Activated T-helper 2 cell treated with anti-CD3 and anti-CD28 coated beads, Interferon-gamma antibody, Interleukin-2, Interleukin-4, amounts not matched to agents 10 μg/mL and 5 μg/mL and 100 μg/mL, durations not matched to agents 14 hours and 24 hours and 36 hours (primary cell): ENCODE measurements at regions not wholly inside any gene's neighbourhood (a gene's known extent, or its start where the extent isn't known, plus 50 kb on each side); places are given as distances from the start of the nearest gene placed in this dataset.
"Not testable (repeated sequence)": the region's sequence is repeated elsewhere in the genome, so short reads cannot be mapped to it uniquely, and the experiment has no call there.

Experiments
- DNase-seq: peaks from one replicate; pipeline ENCODE4 v3.0.0; 2021; ENCODE audit warnings: low spot score
- H3K27ac Mint-ChIP-seq: one replicate; pipeline ENCODE4 v1.8.0; 2021; ENCODE audit warnings: mixed read lengths
- H3K27me3 Mint-ChIP-seq: one replicate; pipeline ENCODE4 v1.8.0; 2021; ENCODE audit warnings: low read depth, mixed read lengths
- H3K36me3 Mint-ChIP-seq: one replicate; pipeline ENCODE4 v1.8.0; 2021; ENCODE audit warnings: low read depth, mixed read lengths
- H3K4me1 Mint-ChIP-seq: one replicate; pipeline ENCODE4 v1.8.0; 2021; ENCODE audit warnings: low read depth, mixed read lengths
- H3K4me3 Mint-ChIP-seq: one replicate; pipeline ENCODE4 v1.8.0; 2021; ENCODE audit warnings: low read depth, mild to moderate bottlenecking, moderate library complexity, mixed read lengths
- H3K9me3 Mint-ChIP-seq: one replicate; pipeline ENCODE4 v1.8.0; 2021; ENCODE audit warnings: mixed read lengths
- intact Hi-C: fragments of 100-400 bp; cut with micrococcal nuclease; formaldehyde crosslinking; loops from one replicate; pipeline ENCODE4 v1.15.1; 2023

DNA sequence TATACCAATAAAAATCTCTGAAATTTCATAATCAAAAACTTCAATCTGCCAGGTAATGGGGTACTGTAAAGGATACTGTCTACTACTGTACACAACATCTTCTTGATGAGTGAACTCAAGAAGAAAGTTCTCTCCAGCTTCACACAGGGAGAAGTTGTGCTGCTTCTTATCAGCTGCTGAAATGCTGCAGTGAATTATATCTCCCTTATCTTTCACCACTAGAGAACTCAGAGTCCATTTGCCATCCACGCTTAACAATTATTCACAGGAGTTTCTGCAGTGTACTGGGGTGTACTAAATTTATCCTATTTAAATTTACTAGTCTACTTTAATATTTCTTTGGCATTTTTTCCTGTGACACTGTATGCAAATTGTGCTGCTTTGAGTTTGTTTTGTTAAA is 384.8 kb downstream of the TFAP2B start:
- intact Hi-C loops: no loop called here
- H3K4me3 Mint-ChIP-seq: no peak overlapping the region
- no peak for DNase-seq

DNA sequence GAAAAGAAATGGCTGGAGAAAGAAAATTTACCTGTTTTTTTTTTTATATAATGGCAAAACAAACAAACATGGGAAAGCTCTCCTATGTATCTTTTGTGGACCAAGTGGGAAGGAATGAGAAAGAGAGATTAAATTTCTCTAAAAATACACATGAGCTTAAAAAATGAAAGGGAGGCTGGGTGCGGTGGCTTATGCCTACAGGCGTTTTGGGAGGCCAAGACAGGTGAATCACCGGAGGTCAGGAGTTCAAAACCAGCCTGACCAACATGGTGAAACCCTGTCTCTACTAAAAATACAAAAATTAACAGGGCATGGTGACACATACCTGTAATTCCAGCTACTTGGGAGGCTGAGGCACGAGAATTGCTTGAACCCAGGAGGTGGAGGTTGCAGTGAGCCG is 388.0 kb downstream of the TFAP2B start:
- H3K27ac Mint-ChIP-seq, H3K4me3 Mint-ChIP-seq, H3K4me1 Mint-ChIP-seq, H3K27me3 Mint-ChIP-seq, DNase-seq, H3K36me3 Mint-ChIP-seq, intact Hi-C loops, H3K9me3 Mint-ChIP-seq: not testable (repeated sequence)

More for the DNA sequence above, 384.8 kb downstream of the TFAP2B start:
- Mint-ChIP-seq H3K27me3 (no peaks in the 10 kb centered on the region), H3K4me1 (no peaks in the 10 kb centered on the region), H3K27ac (no peak overlapping the region), H3K9me3 (no peaks in the 10 kb centered on the region), H3K36me3 (no peaks in the 10 kb centered on the region)

DNA sequence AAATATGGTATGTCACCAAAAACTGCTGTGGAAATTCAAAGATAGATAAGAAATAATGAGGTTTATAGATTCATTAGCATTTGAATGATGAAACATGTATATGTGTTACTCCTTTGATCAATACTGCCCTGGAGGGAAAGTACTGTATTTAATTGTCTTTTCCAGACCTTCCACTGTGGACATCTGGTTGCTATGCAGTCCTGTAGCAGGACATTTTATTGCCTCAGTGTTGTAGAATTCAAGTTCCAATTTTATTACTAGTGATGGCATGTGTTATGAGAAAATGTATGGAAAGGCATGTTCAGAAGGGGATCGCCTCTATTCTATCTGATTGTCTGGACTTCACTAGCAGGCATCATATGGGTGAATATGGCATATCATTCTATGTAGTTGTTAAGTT is 391.0 kb downstream of the TFAP2B start:
- H3K4me3 Mint-ChIP-seq: no peak overlapping the region
- no peak for DNase-seq
- H3K9me3 Mint-ChIP-seq: no peaks in the 10 kb centered on the region
- no peaks in the 10 kb centered on the region for H3K27me3 Mint-ChIP-seq
- no peaks in the 10 kb centered on the region for H3K4me1 Mint-ChIP-seq
- no peaks in the 10 kb centered on the region for H3K36me3 Mint-ChIP-seq
- H3K27ac Mint-ChIP-seq: no peak overlapping the region
- intact Hi-C loops: no loop called here

DNA sequence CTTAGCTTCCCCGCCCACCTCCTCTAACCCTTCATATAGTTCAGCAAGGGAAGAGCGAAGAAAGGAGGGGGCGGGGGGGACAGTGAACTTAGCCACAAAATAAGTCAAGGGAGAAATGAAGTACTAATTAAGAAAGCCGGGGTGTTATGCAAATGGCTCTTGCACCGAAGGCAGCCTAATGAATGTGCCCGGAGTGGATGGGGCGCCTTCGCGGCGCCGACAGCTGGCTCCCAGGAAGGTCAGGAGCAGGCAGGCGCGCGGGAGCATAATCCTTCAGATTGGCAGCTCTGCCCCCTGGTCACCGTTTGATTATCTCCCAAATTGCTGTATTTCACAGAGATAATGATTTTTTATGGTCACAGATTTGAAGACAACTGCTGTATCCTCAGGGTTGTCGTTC is 395.1 kb downstream of the TFAP2B start:
- no peaks in the 10 kb centered on the region for H3K27me3 Mint-ChIP-seq
- no peaks in the 10 kb centered on the region for H3K4me1 Mint-ChIP-seq
- no peak for DNase-seq
- no peaks in the 10 kb centered on the region for H3K9me3 Mint-ChIP-seq
- no peaks in the 10 kb centered on the region for H3K36me3 Mint-ChIP-seq
- no peak overlapping the region for H3K27ac Mint-ChIP-seq
- intact Hi-C loops: no loop called here
- H3K4me3 Mint-ChIP-seq: no peak overlapping the region

DNA sequence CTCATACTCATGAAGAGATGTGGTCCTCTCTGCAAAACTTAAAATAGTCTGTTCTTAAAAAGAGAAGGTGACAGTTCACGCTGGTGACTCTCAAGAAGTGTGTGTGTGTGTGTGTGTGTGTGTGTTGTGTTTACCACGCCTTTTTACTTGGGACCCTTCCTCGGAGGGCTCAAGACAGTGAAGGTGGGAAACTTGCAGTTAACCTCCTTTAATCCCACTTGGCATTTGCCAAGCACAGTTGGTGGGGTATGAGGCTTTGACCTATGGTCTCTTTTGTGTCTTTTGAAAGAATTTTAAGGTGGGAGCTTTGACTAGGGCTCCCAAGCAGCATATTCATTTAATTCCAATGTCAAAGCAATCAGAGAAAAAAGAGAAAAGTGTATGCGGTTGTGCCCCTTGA is 395.8 kb downstream of the TFAP2B start:
- Mint-ChIP-seq H3K4me1 (no peaks in the 10 kb centered on the region), H3K4me3 (no peak overlapping the region), H3K27me3 (no peaks in the 10 kb centered on the region), H3K9me3 (no peaks in the 10 kb centered on the region), H3K27ac (no peak overlapping the region), H3K36me3 (no peaks in the 10 kb centered on the region)
- intact Hi-C loops: no loop called here
- no peak for DNase-seq

DNA sequence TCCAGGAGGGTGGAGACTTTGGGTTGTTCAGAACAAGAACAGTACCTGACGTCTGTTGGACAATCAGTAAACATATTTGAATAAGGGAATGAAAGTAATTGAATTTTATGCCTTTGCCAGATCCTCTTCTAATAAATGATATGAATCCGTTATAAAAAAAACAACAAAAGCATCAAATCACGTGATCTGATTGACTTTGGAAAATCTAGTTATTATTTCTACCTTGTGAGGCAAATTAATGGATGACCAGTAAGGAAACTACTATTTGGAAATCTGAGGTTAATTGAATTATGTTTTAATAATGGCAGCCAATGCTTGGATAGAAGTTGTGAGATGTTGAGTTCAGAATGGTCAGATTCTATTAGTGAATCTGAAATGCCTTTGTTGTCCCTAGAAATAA is 399.5 kb downstream of the TFAP2B start:
- Mint-ChIP-seq H3K27ac (no peak overlapping the region), H3K4me3 (no peak overlapping the region), H3K36me3 (no peaks in the 10 kb centered on the region), H3K9me3 (no peaks in the 10 kb centered on the region), H3K27me3 (no peaks in the 10 kb centered on the region), H3K4me1 (no peaks in the 10 kb centered on the region)
- intact Hi-C loops: no loop called here
- no peak for DNase-seq

DNA sequence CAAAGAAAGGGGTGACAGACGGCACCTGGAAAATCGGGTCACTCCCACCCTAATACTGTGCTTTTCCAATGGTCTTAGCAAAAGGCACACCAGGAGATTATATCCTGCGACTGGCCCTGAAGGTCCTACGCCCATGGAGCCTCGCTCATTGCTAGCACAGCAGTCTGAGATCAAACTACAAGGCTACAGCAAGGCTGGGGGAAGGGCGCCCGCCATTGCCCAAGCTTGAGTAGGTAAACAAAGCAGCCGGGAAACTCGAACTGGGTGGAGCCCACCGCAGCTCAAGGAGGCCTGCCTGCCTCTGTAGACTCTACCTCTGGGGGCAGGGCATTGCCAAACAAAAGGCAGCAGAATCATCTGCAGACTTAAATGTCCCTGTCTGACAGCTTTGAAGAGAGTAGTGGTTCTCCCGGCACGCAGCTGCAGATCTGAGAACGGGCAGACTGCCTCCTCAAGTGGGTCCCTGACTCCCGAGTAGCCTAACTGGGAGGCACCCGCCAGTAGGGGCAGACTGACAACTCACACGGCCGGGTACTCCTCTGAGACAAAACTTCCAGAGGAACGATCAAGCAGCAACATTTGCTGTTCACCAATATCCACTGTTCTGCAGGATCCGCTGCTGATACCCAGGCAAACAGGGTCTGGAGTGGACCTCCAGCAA is 406.0 kb downstream of the TFAP2B start:
- intact Hi-C loops, H3K9me3 Mint-ChIP-seq, H3K27me3 Mint-ChIP-seq, H3K4me3 Mint-ChIP-seq, H3K36me3 Mint-ChIP-seq, H3K4me1 Mint-ChIP-seq, DNase-seq, H3K27ac Mint-ChIP-seq: not testable (repeated sequence)

DNA sequence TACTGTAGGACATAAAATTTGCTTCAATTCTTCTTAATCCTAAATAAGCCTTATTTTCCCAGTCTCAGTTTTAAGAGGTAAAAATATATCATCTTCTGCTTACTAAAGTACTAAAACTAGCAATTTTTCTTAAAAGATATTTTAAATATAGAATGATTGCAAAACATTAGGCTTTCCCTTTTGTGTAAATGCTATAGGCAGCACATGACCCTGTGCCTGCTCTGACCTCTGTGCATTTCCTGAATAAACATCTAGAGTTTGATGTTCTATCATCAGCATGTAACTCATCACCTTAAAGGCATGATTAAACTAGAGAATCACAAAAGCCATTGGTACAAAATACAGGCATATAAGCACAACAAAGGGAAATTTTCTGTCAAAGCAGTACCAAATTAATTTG is 422.7 kb downstream of the TFAP2B start:
- Mint-ChIP-seq H3K36me3 (no peaks in the 10 kb centered on the region), H3K9me3 (no peaks in the 10 kb centered on the region), H3K27ac (no peak overlapping the region), H3K4me1 (no peaks in the 10 kb centered on the region), H3K4me3 (no peak overlapping the region), H3K27me3 (no peaks in the 10 kb centered on the region)
- no peak for DNase-seq
- intact Hi-C loops: no loop called here

DNA sequence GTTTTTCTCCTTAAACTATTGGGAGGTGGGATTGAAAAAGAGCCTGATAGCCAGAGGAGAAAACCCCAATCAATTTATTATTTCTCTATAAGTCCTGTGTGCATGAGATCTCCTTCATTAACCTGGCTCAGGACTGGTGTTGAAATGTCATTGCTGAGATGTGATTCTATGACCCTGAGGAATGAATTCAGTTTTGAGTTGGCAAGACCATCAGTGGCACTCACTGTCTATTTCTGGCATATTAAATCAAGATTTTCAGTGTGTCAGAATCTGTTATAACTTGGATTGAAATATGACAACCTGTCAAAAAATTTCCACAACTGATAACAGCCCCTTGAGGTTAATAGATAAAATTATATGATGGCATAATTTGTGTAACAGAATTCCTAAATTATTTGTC is 431.1 kb downstream of the TFAP2B start:
- Mint-ChIP-seq H3K9me3 (no peaks in the 10 kb centered on the region), H3K36me3 (no peaks in the 10 kb centered on the region), H3K4me1 (no peaks in the 10 kb centered on the region), H3K4me3 (no peak overlapping the region), H3K27me3 (no peaks in the 10 kb centered on the region), H3K27ac (no peak overlapping the region)
- no peak for DNase-seq
- intact Hi-C loops: no loop called here

DNA sequence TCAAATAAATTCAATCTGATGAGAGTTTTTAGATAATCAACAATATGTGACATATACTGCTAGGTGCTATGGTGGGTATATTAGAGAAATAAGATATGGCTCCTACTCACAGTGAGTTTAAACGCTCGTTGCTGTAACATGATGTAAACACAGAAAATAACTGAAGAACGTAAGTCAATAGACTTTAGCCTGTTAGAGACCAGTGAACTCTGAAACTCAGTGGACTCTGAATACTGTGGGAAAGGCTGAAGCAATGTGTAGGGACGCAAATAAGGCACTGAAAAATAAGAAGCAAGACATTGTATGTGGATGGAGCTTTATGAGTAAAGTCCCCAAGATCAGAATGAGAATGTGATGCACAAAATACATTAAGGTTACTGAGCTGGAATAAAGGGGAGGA is 431.6 kb downstream of the TFAP2B start:
- Mint-ChIP-seq H3K4me3 (no peak overlapping the region), H3K9me3 (no peaks in the 10 kb centered on the region), H3K36me3 (no peaks in the 10 kb centered on the region), H3K27ac (no peak overlapping the region), H3K27me3 (no peaks in the 10 kb centered on the region), H3K4me1 (no peaks in the 10 kb centered on the region)
- intact Hi-C loops: no loop called here
- no peak for DNase-seq

DNA sequence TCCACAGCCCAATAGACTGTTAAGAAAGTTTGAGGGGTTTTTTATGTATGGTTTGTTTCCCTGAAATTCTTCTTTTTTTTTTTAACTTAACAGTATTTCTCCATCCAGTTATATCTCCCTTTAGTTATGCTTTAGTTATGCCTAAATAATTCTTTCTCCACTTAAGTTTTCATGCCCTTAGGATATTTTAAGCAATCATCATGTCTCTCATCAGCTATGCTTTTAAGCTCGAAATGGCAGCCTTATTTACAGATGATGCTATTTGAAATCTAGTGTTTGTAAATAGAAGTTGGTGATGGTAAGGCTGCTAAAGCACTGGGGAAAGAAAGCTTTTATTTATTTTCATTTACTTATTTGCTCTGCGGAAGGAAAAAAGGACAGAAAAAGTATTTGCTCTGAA is 439.3 kb downstream of the TFAP2B start:
- no peaks in the 10 kb centered on the region for H3K36me3 Mint-ChIP-seq
- no peak for DNase-seq
- intact Hi-C loops: no loop called here
- H3K27me3 Mint-ChIP-seq: no peaks in the 10 kb centered on the region
- no peak overlapping the region for H3K27ac Mint-ChIP-seq
- no peaks in the 10 kb centered on the region for H3K4me1 Mint-ChIP-seq
- H3K4me3 Mint-ChIP-seq: no peak overlapping the region
- H3K9me3 Mint-ChIP-seq: no peaks in the 10 kb centered on the region

DNA sequence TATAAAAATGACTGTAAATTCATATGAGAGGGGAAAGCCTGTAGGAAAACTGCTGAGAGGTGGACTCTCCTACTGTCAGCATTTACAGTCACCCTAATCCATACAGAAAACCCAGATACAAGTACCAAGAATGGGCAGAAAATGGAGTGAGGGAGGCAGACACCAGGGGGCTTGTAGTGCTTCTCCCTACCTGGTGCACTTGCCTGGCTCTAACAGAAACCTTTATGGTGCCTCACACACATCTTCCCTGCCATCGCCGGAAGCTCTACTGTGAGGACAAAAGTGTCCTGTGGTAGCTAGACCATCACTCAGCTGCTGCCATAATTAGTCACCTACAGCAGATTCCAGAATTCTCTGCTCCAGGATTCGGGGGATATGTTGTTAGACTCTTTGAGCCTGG is 441.3 kb downstream of the TFAP2B start:
- intact Hi-C loops: no loop called here
- no peaks in the 10 kb centered on the region for H3K36me3 Mint-ChIP-seq
- H3K4me1 Mint-ChIP-seq: no peaks in the 10 kb centered on the region
- H3K4me3 Mint-ChIP-seq: no peak overlapping the region
- no peak for DNase-seq
- no peaks in the 10 kb centered on the region for H3K27me3 Mint-ChIP-seq
- no peaks in the 10 kb centered on the region for H3K9me3 Mint-ChIP-seq
- no peak overlapping the region for H3K27ac Mint-ChIP-seq

DNA sequence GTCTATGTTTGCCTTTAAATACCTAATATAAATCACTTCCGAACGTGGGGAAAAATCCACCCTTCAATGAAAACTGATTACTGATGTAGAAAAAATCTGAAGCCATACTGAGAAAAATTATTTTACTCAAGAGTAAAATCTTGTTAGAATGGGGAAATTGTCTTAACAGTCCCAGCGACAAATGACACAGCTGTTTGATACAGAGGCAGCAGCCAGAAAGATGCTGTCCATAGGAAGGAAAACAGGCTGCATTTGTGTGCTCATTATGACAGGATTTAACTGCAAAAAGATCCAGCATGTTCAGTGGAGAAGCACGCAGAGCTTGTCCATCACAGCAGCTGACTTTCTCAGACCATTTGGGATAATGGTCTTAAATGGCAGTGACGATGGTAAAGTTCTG is 443.0 kb downstream of the TFAP2B start:
- Mint-ChIP-seq H3K4me1 (no peaks in the 10 kb centered on the region), H3K36me3 (no peaks in the 10 kb centered on the region), H3K4me3 (no peak overlapping the region), H3K27me3 (no peaks in the 10 kb centered on the region), H3K9me3 (no peaks in the 10 kb centered on the region), H3K27ac (no peak overlapping the region)
- intact Hi-C loops: no loop called here
- no peak for DNase-seq

DNA sequence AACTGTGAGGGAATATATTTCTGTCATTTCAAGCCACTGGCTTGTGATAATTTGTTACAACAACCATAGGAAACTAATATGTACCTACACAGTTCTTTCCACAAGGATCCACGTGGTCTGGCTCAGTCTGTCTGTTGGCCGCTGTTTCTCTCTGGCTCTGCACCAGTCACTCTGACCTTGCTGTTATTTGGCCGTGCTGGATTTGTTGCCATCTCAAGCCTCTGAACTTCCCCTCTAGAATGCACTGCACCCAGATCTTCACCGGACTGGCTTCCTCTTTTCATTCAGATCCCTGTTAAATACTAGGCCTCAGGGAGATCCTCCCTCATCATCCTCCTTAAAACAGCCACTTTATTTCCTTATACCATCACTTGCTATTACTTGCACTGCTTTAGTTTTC is 446.8 kb downstream of the TFAP2B start:
- Mint-ChIP-seq H3K9me3 (peaks cover under 1% of the 10 kb centered on the region), H3K4me3 (no peak overlapping the region), H3K36me3 (no peaks in the 10 kb centered on the region), H3K27ac (no peak overlapping the region), H3K4me1 (no peaks in the 10 kb centered on the region), H3K27me3 (no peaks in the 10 kb centered on the region)
- DNase-seq: no peak
- intact Hi-C loops: no loop called here
